ENCODE measurements at regions not wholly inside any gene's neighbourhood (a gene's known extent, or its start where the extent isn't known, plus 50 kb on each side); places are given as distances from the start of the nearest gene placed in this dataset.

DNA sequence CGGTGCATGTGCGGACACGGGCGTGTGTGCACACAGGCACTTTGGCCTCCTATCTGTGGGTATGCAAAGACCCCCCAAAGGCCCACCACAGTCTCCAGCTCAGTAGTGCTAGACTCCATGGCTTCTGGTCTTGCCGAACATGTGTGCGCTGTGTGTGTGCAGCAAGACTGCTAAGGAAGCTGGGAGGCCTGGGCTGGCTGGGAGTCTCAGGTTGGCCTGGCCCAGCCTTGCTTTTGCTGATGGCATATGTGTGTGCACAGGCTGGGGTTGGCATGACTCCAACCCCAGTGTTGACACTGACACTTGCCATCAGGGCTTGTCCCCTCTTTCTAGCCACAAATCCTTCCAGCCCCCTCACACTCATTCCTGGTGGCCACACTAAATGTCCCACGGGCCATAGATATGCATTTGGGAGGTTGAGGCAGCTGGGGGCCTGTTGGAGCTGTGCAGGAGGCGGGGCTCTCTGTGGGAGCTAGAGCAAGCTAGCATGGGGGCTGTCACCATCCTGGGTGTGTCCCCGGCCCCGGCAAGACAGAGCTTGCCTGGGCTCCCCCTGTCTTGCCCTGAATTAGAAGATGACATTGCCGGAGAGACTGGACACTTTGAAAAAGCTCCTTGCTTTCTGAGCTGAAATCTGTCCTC lies 60.9 kb upstream of the NECTIN1 start:
- no peak for TF ChIP-seq EZH2 (IDR thresholded peaks at IDR 0.05; ENCODE audit: insufficient read depth, low read length)
- TF ChIP-seq, protein P1, sequence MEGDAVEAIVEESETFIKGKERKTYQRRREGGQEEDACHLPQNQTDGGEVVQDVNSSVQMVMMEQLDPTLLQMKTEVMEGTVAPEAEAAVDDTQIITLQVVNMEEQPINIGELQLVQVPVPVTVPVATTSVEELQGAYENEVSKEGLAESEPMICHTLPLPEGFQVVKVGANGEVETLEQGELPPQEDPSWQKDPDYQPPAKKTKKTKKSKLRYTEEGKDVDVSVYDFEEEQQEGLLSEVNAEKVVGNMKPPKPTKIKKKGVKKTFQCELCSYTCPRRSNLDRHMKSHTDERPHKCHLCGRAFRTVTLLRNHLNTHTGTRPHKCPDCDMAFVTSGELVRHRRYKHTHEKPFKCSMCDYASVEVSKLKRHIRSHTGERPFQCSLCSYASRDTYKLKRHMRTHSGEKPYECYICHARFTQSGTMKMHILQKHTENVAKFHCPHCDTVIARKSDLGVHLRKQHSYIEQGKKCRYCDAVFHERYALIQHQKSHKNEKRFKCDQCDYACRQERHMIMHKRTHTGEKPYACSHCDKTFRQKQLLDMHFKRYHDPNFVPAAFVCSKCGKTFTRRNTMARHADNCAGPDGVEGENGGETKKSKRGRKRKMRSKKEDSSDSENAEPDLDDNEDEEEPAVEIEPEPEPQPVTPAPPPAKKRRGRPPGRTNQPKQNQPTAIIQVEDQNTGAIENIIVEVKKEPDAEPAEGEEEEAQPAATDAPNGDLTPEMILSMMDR (IDR thresholded peaks at IDR 0.05; ENCODE audit: insufficient read depth, low read depth, low read length): no peak

Measured in astrocyte (in vitro differentiated cells and primary cell).